GM13977 (cell line): ENCODE measurements at regions not wholly inside any gene's neighbourhood (a gene's known extent, or its start where the extent isn't known, plus 50 kb on each side); places are given as distances from the start of the nearest gene placed in this dataset.

Experiments used
- DNase-seq: peaks from one replicate; pipeline ENCODE4 v3.0.0; 2012; ENCODE audit warnings: low spot score
- in situ Hi-C: fragments of 300-500 bp; cut with MboI; formaldehyde crosslinking; loops from one replicate; pipeline ENCODE4 v1.12.0; 2022; ENCODE audit warnings: low sequenced_read_pairs, low pct_unique_long_range_greater_than_20kb, mixed read lengths, inconsistent platforms; ENCODE audit not compliant: unreplicated experiment
- TF ChIP-seq, protein P1 (sequence below): IDR thresholded peaks from 2 replicates; pipeline ENCODE4 v1.5.1; 2012; ENCODE audit warnings: mild to moderate bottlenecking, control low read depth; ENCODE audit not compliant: insufficient read depth; ENCODE audit errors: extremely low read depth, missing control alignments

DNA sequence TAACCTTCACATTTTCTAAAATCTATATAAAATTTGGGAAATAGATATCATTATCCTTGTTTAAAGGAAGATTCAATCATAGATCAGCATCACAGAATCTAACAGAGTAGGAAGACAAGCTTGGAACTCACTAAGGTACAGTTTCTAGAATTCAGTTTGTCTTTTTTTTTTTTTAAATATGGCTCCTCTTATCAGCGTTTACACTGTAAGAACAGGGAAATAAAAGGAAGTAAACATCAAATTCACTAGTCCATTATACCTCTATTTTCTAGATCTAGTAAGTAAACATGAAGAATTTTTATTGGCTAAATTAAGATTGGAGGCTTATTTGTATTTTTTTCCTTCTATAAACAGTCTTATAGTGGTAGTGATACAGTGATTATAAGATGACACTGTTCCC is 144.9 kb downstream of the LRIG3 start:
- in situ Hi-C loops: no loop called here
- DNase-seq: no peak
- TF ChIP-seq, protein P1, sequence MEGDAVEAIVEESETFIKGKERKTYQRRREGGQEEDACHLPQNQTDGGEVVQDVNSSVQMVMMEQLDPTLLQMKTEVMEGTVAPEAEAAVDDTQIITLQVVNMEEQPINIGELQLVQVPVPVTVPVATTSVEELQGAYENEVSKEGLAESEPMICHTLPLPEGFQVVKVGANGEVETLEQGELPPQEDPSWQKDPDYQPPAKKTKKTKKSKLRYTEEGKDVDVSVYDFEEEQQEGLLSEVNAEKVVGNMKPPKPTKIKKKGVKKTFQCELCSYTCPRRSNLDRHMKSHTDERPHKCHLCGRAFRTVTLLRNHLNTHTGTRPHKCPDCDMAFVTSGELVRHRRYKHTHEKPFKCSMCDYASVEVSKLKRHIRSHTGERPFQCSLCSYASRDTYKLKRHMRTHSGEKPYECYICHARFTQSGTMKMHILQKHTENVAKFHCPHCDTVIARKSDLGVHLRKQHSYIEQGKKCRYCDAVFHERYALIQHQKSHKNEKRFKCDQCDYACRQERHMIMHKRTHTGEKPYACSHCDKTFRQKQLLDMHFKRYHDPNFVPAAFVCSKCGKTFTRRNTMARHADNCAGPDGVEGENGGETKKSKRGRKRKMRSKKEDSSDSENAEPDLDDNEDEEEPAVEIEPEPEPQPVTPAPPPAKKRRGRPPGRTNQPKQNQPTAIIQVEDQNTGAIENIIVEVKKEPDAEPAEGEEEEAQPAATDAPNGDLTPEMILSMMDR: no peak

DNA sequence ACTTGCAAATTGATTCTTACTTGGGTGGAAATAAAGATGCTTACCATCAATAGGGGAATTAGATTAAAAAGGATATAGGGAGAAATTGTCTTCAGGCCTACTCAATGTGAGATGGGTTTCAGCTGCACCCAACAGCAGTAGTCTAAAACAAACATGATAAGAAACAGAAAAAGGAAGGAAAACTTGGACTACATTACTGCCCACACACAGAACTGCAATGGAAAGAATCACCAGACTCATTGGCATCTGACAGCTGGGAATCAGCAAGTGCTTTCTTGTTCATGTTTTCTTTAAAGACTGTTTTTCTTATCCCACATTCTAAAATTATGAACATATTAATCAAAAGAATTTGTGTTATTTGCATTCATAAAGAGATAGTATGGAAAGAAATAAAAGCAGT is 144.2 kb downstream of the LRIG3 start:
- no peak for DNase-seq
- in situ Hi-C loops: no loop called here
- TF ChIP-seq, protein P1: no peak

DNA sequence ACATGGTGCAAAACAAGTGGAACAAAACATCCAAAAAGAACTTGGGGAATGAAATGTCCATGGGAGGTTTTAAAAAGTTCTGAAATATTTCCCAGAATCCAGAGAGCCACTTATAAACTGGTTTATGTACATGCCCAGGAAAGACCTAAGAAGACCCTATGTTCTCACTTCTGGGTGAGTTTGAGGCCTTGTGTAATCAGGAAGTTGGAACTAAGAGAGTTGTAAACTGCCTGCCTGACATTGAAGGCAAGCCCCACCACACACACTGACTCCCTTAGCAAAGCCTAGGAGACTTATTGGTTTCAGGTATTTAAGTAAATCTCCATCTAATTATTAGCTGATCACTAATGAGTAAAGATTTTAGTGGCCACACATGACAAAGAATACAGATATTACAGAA is 142.5 kb downstream of the LRIG3 start:
- DNase-seq: no peak
- in situ Hi-C loops: no loop called here
- TF ChIP-seq, protein P1: no peak

DNA sequence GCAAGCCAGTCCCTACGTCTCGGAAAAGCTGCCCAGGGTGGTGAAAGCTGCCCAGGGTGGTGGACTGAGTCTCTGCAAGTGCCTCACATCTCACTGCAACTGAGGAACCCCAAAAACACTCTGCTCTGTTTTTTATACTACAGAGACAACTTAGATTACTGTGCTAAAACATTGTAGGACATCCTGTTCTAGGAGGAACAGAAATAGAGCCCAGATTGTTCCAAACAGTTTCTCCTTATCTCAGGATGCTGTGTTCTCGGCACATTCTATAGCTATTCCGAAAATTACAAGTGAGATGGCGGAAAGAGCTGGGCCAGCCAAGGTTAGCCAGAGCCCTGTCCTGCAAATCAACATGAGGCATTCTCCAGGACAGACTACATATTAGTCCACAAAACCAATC is 138.7 kb downstream of the LRIG3 start:
- no peak for DNase-seq
- in situ Hi-C loops: no loop called here
- TF ChIP-seq, protein P1: no peak

DNA sequence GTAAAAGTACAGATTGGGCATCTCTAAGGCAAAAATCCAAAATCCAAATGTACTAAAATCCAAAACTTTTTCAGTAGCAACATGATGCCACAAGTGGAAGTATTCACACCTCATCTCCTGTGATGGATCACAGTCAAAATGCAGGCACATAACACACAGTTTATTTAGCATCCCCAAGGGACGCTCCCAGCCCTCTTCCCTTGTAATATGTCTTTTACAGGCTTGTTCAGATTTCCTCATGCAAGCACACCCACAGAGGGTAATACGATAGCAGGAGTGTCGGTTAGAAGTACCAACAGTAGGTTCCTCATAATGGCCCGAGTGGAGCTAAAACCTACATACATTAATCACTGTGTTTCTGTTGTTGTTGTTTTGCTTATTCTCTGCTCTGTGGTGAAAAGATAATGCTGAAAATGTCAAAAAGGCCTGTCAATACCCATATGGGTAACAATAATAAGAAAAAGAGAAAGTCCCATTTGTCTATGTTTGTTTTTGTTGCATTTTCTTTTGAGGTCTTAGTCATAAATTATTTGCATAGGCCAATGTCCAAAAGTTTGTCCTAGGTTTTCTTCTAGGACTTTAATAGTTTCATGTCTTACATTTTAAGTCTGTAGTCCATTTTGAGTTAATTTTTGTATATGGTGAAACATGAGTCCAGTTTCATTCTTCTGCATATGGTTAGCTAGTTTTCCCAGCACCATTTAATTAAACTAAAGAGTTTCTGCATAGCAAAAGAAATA is 133.1 kb downstream of the LRIG3 start:
- DNase-seq: no peak

DNA sequence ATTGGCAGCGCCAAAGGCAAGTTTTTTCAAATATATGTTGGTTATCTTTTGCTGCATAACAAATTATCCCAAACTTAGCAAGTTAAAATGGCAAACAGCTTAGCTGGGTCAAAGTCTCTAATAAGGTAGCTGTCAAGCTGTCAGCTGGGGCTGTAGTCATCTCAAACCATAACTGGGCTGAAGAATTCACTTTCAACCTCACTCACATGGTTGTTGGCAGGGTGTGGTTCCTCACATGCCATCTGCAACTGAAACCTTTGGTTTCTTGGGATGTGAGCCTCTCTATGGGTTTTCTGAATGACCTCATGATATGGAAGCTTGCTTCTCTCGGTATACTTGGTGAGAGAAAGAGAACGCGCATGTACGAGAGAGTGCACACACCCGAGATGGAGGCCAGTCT is 125.4 kb downstream of the LRIG3 start:
- no peak for DNase-seq
- in situ Hi-C loops: no loop called here
- TF ChIP-seq, protein P1: no peak

More for the DNA sequence above, 133.1 kb downstream of the LRIG3 start:
- TF ChIP-seq, protein P1: no peak
- in situ Hi-C loops: no loop called here
